ENCODE measurements at regions not wholly inside any gene's neighbourhood (a gene's known extent, or its start where the extent isn't known, plus 50 kb on each side); places are given as distances from the start of the nearest gene placed in this dataset.

- TF ChIP-seq USF2 (IDR thresholded peaks at IDR 0.05; ENCODE audit: borderline replicate concordance, low read depth, low read length) (no peak), TAF1 (IDR thresholded peaks at IDR 0.05; ENCODE audit: borderline replicate concordance, low read depth, low read length) (no peak)
These were observed 116.8 kb downstream of the CTAGE1 start (continued) for GRCh38 chr18:22300665-22301636.

- no peaks in the 10 kb centered on the region for H3K9me3 ChIP-seq
- H3K4me1 ChIP-seq (ENCODE audit: control insufficient read depth in 1 of 2, insufficient read depth in 2 of 2, low read depth in 1 of 2, low read length in 1 of 2): no peaks in the 10 kb centered on the region
- TF ChIP-seq NRF1 (IDR thresholded peaks at IDR 0.05; ENCODE audit: low read depth, low read length) (no peak), USF2 (IDR thresholded peaks at IDR 0.05; ENCODE audit: borderline replicate concordance, low read depth, low read length) (no peak), CHD2 (IDR thresholded peaks at IDR 0.05; ENCODE audit: low read length, partially characterized antibody) (no peak), MAX (IDR thresholded peaks at IDR 0.05; ENCODE audit: low read depth) (no peak), TAF1 (IDR thresholded peaks at IDR 0.05; ENCODE audit: borderline replicate concordance, low read depth, low read length) (no peak), TEAD4 (IDR thresholded peaks at IDR 0.05; ENCODE audit: borderline replicate concordance, insufficient read depth) (no peak), PBX3 (IDR thresholded peaks at IDR 0.05) (no peak), SMC3 (IDR thresholded peaks at IDR 0.05; ENCODE audit: low read depth, low read length) (no peak), RCOR1 (IDR thresholded peaks at IDR 0.05; ENCODE audit: low read length) (no peak), NFIC (IDR thresholded peaks at IDR 0.05; ENCODE audit: borderline replicate concordance) (no peak), FOXM1 (IDR thresholded peaks at IDR 0.05; ENCODE audit: low read depth) (no peak), MXI1 (IDR thresholded peaks at IDR 0.05; ENCODE audit: low read depth, low read length) (no peak)
- H3F3A ChIP-seq (replicated peaks; ENCODE audit: insufficient read depth): no peaks in the 10 kb centered on the region
- H3K9me2 ChIP-seq: no peaks in the 10 kb centered on the region
- WGBS (ENCODE audit: low lambda C conversion rate): 0% methylated on average over 3 of the region's 3 CpGs
- no peak overlapping the region for H2AFZ ChIP-seq (ENCODE audit: low read depth)
- H4K20me1 ChIP-seq (ENCODE audit: insufficient read depth): no peaks in the 10 kb centered on the region
- DNase-seq: no peak
- ChIA-PET POLR2A (no interaction called here), CTCF (no interaction called here)
- H3K27ac ChIP-seq (ENCODE audit: low read depth in 2 of 2, low read length in 1 of 2): no peak overlapping the region
- peaks cover 14% of the 10 kb centered on the region; the same call in 1 of the 2 replicates for H3K27me3 ChIP-seq (ENCODE audit: insufficient read depth)
- H3K4me2 ChIP-seq: no peak overlapping the region
- H3K79me2 ChIP-seq (ENCODE audit: insufficient read depth): no peaks in the 10 kb centered on the region
- no peaks in the 10 kb centered on the region for H3K36me3 ChIP-seq (replicated peaks in 1 of 2; ENCODE audit: control insufficient read depth in 1 of 2, insufficient read depth in 2 of 2, low read length in 1 of 2)
- H3K4me3 ChIP-seq (ENCODE audit: low read depth in 2 of 2, low read length in 1 of 2): no peak overlapping the region
- H3K9ac ChIP-seq: no peak overlapping the region
These were observed 120.7 kb downstream of the CTAGE1 start for GRCh38 chr18:22297008-22297407.

Data from SK-N-SH (cell line).